MM.1S (cell line): ENCODE measurements at regions not wholly inside any gene's neighbourhood (a gene's known extent, or its start where the extent isn't known, plus 50 kb on each side); places are given as distances from the start of the nearest gene placed in this dataset.
A peak's percentile ranks its signal among the peaks of the same experiment; 100 is the strongest.

Experiments
- DNase-seq: peaks from one replicate; pipeline ENCODE4 v3.0.0-alpha.2; 2015
- H2AFZ ChIP-seq: fragments of 300-600 bp; sonication (generic); 2 replicates; pipeline ENCODE4 v1.6.0; 2016; ENCODE audit warnings: antibody characterized with exemption, low read length
- H3F3A ChIP-seq: fragments of 300-600 bp; sonication (generic); 2 replicates; pipeline ENCODE4 v1.6.1; 2016; ENCODE audit warnings: mild to moderate bottlenecking, antibody characterized with exemption, low read length, moderate library complexity, mixed read lengths; ENCODE audit not compliant: insufficient read depth
- H3K27ac ChIP-seq: fragments of 300-600 bp; sonication (generic); 2 replicates; pipeline ENCODE4 v1.5.1; 2016; ENCODE audit warnings: mild to moderate bottlenecking, low read length
- H3K27me3 ChIP-seq: fragments of 300-600 bp; sonication (generic); replicated peaks from 2 replicates; pipeline ENCODE4 v1.6.0; 2016; ENCODE audit warnings: low read length; ENCODE audit not compliant: insufficient read depth
- H3K36me3 ChIP-seq: fragments of 300-600 bp; sonication (generic); replicated peaks from 2 replicates; pipeline ENCODE4 v1.6.1; 2016; ENCODE audit warnings: mild to moderate bottlenecking, low read length, mixed read lengths; ENCODE audit not compliant: insufficient read depth
- H3K4me1 ChIP-seq: fragments of 300-600 bp; sonication (generic); 2 replicates; pipeline ENCODE4 v1.6.1; 2016; ENCODE audit warnings: low read length, mixed read lengths
- H3K4me2 ChIP-seq: fragments of 300-600 bp; sonication (generic); 2 replicates; pipeline ENCODE4 v1.6.0; 2016; ENCODE audit warnings: low read depth, low read length
- H3K4me3 ChIP-seq: fragments of 300-600 bp; sonication (generic); 2 replicates; pipeline ENCODE4 v1.5.1; 2016; ENCODE audit warnings: low read length, mixed read lengths
- H3K79me2 ChIP-seq: fragments of 300-600 bp; sonication (generic); 2 replicates; pipeline ENCODE4 v1.6.1; 2016; ENCODE audit warnings: mixed run types, low read length, mixed read lengths
- H3K9ac ChIP-seq: fragments of 300-600 bp; sonication (generic); 2 replicates; pipeline ENCODE4 v1.6.1; 2016; ENCODE audit warnings: low read length, mixed read lengths
- H3K9me2 ChIP-seq: fragments of 300-600 bp; sonication (generic); replicated peaks from 2 replicates; pipeline ENCODE4 v1.6.1; 2016; ENCODE audit warnings: mild to moderate bottlenecking, low read length, mixed read lengths; ENCODE audit not compliant: insufficient read depth
- H3K9me3 ChIP-seq: fragments of 300-600 bp; sonication (generic); replicated peaks from 2 replicates; pipeline ENCODE4 v1.6.1; 2016; ENCODE audit warnings: mild to moderate bottlenecking, low read length, mixed read lengths; ENCODE audit not compliant: insufficient read depth
- H4K20me1 ChIP-seq: fragments of 300-600 bp; sonication (generic); 2 replicates; pipeline ENCODE4 v1.6.1; 2016; ENCODE audit warnings: mild to moderate bottlenecking, low read length, moderate library complexity, mixed read lengths; ENCODE audit not compliant: insufficient read depth
- EZH2 ChIP-seq: fragments of 300-600 bp; sonication (generic); optimal IDR thresholded peaks from 2 replicates; pipeline ENCODE3; 2017; ENCODE audit warnings: low read depth, mild to moderate bottlenecking, antibody characterized with exemption, low read length, mixed read lengths
- EZH2phosphoT487 ChIP-seq: fragments of 300-600 bp; sonication (generic); IDR thresholded peaks from 2 replicates; pipeline ENCODE4 v1.6.1; 2018; ENCODE audit warnings: antibody characterized with exemption, low read length
- TF ChIP-seq, protein P1 (sequence below): fragments of 300-600 bp; sonication (generic); IDR thresholded peaks from 2 replicates; pipeline ENCODE4 v1.5.1; 2016; ENCODE audit warnings: antibody characterized with exemption, low read length, mixed read lengths

- Histone ChIP-seq H3K36me3 (no peaks in the 10 kb centered on the region), H3K9me3 (no peaks in the 10 kb centered on the region), H3K4me2 (no peak overlapping the region), H3K27me3 (no peaks in the 10 kb centered on the region), H3K4me1 (no peaks in the 10 kb centered on the region), H3K79me2 (no peaks in the 10 kb centered on the region), H3K27ac (no peak overlapping the region), H3F3A (no peaks in the 10 kb centered on the region), H3K4me3 (no peak overlapping the region), H2AFZ (no peak overlapping the region), H3K9ac (no peak overlapping the region), H4K20me1 (no peaks in the 10 kb centered on the region), H3K9me2 (no peaks in the 10 kb centered on the region)
- peak; percentile 71 for DNase-seq
- TF ChIP-seq EZH2 (no peak), EZH2phosphoT487 (no peak)
- TF ChIP-seq, protein P1, sequence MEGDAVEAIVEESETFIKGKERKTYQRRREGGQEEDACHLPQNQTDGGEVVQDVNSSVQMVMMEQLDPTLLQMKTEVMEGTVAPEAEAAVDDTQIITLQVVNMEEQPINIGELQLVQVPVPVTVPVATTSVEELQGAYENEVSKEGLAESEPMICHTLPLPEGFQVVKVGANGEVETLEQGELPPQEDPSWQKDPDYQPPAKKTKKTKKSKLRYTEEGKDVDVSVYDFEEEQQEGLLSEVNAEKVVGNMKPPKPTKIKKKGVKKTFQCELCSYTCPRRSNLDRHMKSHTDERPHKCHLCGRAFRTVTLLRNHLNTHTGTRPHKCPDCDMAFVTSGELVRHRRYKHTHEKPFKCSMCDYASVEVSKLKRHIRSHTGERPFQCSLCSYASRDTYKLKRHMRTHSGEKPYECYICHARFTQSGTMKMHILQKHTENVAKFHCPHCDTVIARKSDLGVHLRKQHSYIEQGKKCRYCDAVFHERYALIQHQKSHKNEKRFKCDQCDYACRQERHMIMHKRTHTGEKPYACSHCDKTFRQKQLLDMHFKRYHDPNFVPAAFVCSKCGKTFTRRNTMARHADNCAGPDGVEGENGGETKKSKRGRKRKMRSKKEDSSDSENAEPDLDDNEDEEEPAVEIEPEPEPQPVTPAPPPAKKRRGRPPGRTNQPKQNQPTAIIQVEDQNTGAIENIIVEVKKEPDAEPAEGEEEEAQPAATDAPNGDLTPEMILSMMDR: peak; percentile 81
Measured at GRCh38 chr4:177047070-177047850, 254.5 kb upstream of the VEGFC start.

DNA sequence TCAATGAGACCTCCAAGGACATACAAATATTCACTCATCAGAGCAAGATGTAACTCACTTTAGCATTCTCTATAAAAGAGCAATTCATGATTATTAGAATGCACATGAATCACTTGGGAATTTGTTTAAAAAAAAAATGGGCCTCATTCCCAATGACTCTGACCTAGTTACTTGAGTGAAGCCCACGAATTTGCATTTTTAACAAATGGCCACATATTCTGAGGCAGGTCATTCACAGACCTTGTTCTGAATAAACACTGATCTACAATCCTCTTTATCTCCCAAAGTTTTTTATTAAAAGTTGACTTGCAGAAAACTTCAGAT lies 255.1 kb upstream of the VEGFC start:
- Histone ChIP-seq H3K27me3 (no peaks in the 10 kb centered on the region), H3K9ac (no peak overlapping the region), H4K20me1 (no peaks in the 10 kb centered on the region), H3K9me3 (no peaks in the 10 kb centered on the region), H3F3A (no peaks in the 10 kb centered on the region), H3K79me2 (no peaks in the 10 kb centered on the region), H3K4me2 (no peak overlapping the region), H2AFZ (no peak overlapping the region), H3K9me2 (no peaks in the 10 kb centered on the region), H3K4me3 (no peak overlapping the region), H3K36me3 (no peaks in the 10 kb centered on the region), H3K27ac (no peak overlapping the region), H3K4me1 (no peaks in the 10 kb centered on the region)
- TF ChIP-seq EZH2: no peak
- no peak for TF ChIP-seq EZH2phosphoT487
- TF ChIP-seq, protein P1: no peak
- DNase-seq: no peak

DNA sequence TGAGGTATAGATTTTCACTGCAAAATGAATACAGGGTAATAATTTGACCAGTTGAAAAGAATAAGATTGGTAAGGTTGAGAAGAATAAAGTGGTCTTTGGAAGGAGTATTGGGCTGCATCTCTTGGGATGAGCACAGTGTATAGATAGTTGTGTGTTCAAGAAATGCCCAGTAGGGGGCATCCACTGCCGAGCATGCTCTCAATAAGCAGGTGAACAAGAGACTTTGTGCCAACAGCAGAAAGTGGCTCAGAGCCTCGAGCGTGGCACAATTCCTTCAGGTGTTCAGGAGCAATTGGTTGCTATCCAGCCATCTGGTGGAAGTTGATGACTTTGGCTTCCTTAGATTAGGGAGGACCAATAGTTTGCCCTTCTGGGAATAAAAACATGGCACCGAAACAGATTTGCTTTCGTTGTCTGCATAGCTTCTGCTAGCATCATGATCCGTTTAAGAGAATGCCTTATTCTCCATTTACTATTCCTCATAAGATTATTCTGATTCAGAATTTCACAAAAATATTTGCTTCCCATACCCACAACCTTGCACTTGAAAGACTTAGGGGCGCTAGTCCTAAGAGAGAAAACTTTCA lies 258.1 kb upstream of the NEIL3 start:
- Histone ChIP-seq H3K4me1 (no peaks in the 10 kb centered on the region), H3K9me2 (no peaks in the 10 kb centered on the region), H3K27me3 (no peaks in the 10 kb centered on the region), H3K9ac (no peak overlapping the region), H3K27ac (no peak overlapping the region), H2AFZ (no peak overlapping the region), H3K79me2 (no peaks in the 10 kb centered on the region), H3K4me2 (no peak overlapping the region), H3K9me3 (no peaks in the 10 kb centered on the region), H4K20me1 (no peaks in the 10 kb centered on the region), H3F3A (no peaks in the 10 kb centered on the region), H3K4me3 (no peak overlapping the region), H3K36me3 (no peaks in the 10 kb centered on the region)
- DNase-seq: peak; percentile 69
- TF ChIP-seq, protein P1: peak; percentile 78
- TF ChIP-seq EZH2phosphoT487 (no peak), EZH2 (no peak)
